Heart right ventricle (tissue), 16 donors: ENCODE measurements at regions not wholly inside any gene's neighbourhood (a gene's known extent, or its start where the extent isn't known, plus 50 kb on each side); places are given as distances from the start of the nearest gene placed in this dataset.

Source experiments
- ATAC-seq, 8 donors: fragments of 200-7000 bp; cut with Tn5 transposase; one replicate each; pipeline ENCODE4 v1.9.1; 2020; ENCODE audit warnings: mild to moderate bottlenecking in 8 of 8, moderate library complexity in 8 of 8, moderate number of reproducible peaks in 1 of 8
- DNase-seq, 2 donors: peaks; one replicate each; pipeline ENCODE4 v3.0.0-alpha.2; 2020
- H3K27ac ChIP-seq, 10 donors: fragments of 200-600 bp; sonication (generic) in 2 of 10; one replicate each; pipeline versions ENCODE4 v1.5.0 to v1.8.0; 2020 to 2022; ENCODE audit warnings: mild to moderate bottlenecking in 3 of 10
- H3K27me3 ChIP-seq, 7 donors: fragments of 200-600 bp; one replicate each; pipeline ENCODE4 v1.8.0; 2021 to 2022; ENCODE audit warnings: mild to moderate bottlenecking in 2 of 7
- H3K36me3 ChIP-seq, 9 donors: fragments of 200-600 bp; sonication (generic) in 1 of 9; one replicate each; pipeline versions ENCODE4 v1.5.0 to v1.8.0; 2020 to 2022; ENCODE audit warnings: mild to moderate bottlenecking in 2 of 9
- H3K4me1 ChIP-seq, 9 donors: fragments of 200-600 bp; sonication (generic) in 1 of 9; one replicate each; pipeline versions ENCODE4 v1.5.0 to v1.8.0; 2020 to 2022; ENCODE audit warnings: mild to moderate bottlenecking in 4 of 9
- H3K4me3 ChIP-seq, 10 donors: fragments of 200-600 bp; sonication (generic) in 2 of 10; one replicate each; pipeline versions ENCODE4 v1.5.0 to v1.8.0; 2020 to 2022; ENCODE audit warnings: mild to moderate bottlenecking in 7 of 10, moderate library complexity in 2 of 10
- H3K9me3 ChIP-seq, 11 donors: fragments of 200-600 bp in 10 of 11; sonication (generic) in 2 of 11; one replicate each; pipeline versions ENCODE4 v1.5.0 to v1.8.0; 2013 to 2022; ENCODE audit warnings: mild to moderate bottlenecking in 2 of 11, control low read depth in 1 of 11, moderate library complexity in 1 of 11
- WGBS, 2 donors: extraction: QIAGEN DNeasy Blood & Tissue Kit; methylation state at CpG; one replicate each; pipeline ENCODE4 v1.1.7; 2013; ENCODE audit warnings: inconsistent platforms in 1 of 2; 5-methylcytosine and 5-hydroxymethylcytosine counted together
- intact Hi-C, 10 donors: fragments of 100-400 bp; cut with DNase I; formaldehyde crosslinking; loops; one replicate each; pipeline versions ENCODE4 v1.11.1 to v1.14.2; 2022
- TF ChIP-seq, protein P1 (sequence below), 9 donors: fragments of 200-600 bp; sonication (generic) in 2 of 9; IDR thresholded peaks; one replicate each; pipeline versions ENCODE4 v1.5.0 to v1.8.0; 2021 to 2022; ENCODE audit warnings: antibody characterized with exemption in 9 of 9, mild to moderate bottlenecking in 5 of 9, moderate library complexity in 1 of 9
- donor health status: Arrhythmogenic right ventricular cardiomyopathy.
- donor health status: ischemic (EF 13 %, LVEDD 7.1; RV severe dilation, severe dysfunction).
- donor health status: healthy with polysubstance abuse.
- donor health status: DM: no; HTN: yes; CAD: no.
- donor health status: DM: no; HTN: no; CAD: no.
- donor health status: ischemic (EF 25% LVEDD 6.9; RV normal size, moderate dysfunction).
- donor health status: ischemic (EF 25% LVEDD 5.7; RV mildly dilated, moderate dysfunction).
- donor health status: healthy.
- donor health status: DM: yes; HTN: yes; CAD: no.
- donor health status: Ischemic cardiomyopathy.
- donor health status: ischemic (EF 35%, LVEDD 5.7; RV mildly dilated, moderate dysfunction).
- donor health status: nonischemic (EF 11% LVEDD 7.7; RV severe dilation, severe dysfunction).
- donor health status: DM: yes; HTN: yes; CAD: no.
- donor health status: PGD.
- donor health status: ischemic (EF 29% LVEDD 5.4; RV normal size, mild dysfunction).
- donor health status: nonischemic (EF 23%, LVEDD 6.1; RV moderate dilation, normal function).

GRCh38 chr4:115360431-115360830 lies 247.0 kb upstream of the NDST4 start:
- Histone ChIP-seq H3K36me3 (no peaks in the 10 kb centered on the region), H3K4me3 (no peak overlapping the region), H3K27ac (no peak overlapping the region), H3K27me3 (no peaks in the 10 kb centered on the region), H3K9me3 (peaks cover 0 to 15% (median 0%) of the 10 kb centered on the region in 11 donors), H3K4me1 (no peaks in the 10 kb centered on the region)
- intact Hi-C loops = no loop called here
- DNase-seq (no peak), ATAC-seq (no peak)
- 63 to 69% methylated on average over 2 of the region's 2 CpGs for WGBS, 2 donors
- TF ChIP-seq, protein P1, sequence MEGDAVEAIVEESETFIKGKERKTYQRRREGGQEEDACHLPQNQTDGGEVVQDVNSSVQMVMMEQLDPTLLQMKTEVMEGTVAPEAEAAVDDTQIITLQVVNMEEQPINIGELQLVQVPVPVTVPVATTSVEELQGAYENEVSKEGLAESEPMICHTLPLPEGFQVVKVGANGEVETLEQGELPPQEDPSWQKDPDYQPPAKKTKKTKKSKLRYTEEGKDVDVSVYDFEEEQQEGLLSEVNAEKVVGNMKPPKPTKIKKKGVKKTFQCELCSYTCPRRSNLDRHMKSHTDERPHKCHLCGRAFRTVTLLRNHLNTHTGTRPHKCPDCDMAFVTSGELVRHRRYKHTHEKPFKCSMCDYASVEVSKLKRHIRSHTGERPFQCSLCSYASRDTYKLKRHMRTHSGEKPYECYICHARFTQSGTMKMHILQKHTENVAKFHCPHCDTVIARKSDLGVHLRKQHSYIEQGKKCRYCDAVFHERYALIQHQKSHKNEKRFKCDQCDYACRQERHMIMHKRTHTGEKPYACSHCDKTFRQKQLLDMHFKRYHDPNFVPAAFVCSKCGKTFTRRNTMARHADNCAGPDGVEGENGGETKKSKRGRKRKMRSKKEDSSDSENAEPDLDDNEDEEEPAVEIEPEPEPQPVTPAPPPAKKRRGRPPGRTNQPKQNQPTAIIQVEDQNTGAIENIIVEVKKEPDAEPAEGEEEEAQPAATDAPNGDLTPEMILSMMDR (IDR thresholded peaks at IDR 0.05) = no peak

- ATAC-seq (no peak), DNase-seq (no peak)
- TF ChIP-seq, protein P1 (IDR thresholded peaks at IDR 0.05) = no peak
- intact Hi-C loops = no loop called here
- Histone ChIP-seq H3K4me1 (no peaks in the 10 kb centered on the region), H3K4me3 (no peak overlapping the region), H3K36me3 (no peaks in the 10 kb centered on the region), H3K27ac (no peak overlapping the region), H3K27me3 (no peaks in the 10 kb centered on the region), H3K9me3 (peaks cover 0 to 40% (median 13%) of the 10 kb centered on the region in 11 donors)
Measured at GRCh38 chr4:115357776-115358175, 244.4 kb upstream of the NDST4 start.

- H3K36me3 ChIP-seq = no peaks in the 10 kb centered on the region
- H3K27ac ChIP-seq = no peak overlapping the region
- TF ChIP-seq, protein P1 (IDR thresholded peaks at IDR 0.05) = no peak
- no peak for DNase-seq
- H3K9me3 ChIP-seq = peaks cover 0 to 49% (median 14%) of the 10 kb centered on the region in 11 donors
- H3K27me3 ChIP-seq = no peaks in the 10 kb centered on the region
- no peak for ATAC-seq
- no peak overlapping the region for H3K4me3 ChIP-seq
- no peaks in the 10 kb centered on the region for H3K4me1 ChIP-seq
- WGBS, 2 donors = 77 to 89% methylated on average over 5 of the region's 5 CpGs
- intact Hi-C loops = no loop called here
Measured at GRCh38 chr4:115356176-115356575, 242.8 kb upstream of the NDST4 start.

DNA sequence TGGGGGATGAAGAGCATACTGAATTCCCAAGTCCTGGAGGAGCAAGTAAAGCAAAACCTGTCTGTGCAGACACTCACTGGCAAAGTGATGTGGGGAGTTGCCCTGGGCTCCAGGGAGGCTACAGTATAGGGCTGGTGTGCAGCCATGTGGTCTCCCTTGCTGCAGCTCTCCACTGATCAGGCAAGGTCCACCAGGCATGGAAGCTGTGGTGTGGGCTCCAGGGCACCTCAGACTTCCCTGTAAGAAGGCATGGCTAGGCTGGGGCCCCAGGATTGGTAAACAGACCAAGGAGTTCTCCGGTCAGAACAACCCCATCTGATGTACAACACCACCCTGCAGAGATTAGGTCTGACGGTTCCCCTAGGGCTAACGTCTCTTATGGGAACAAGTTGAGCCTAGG lies 241.9 kb upstream of the NDST4 start:
- WGBS, 2 donors = 86 to 94% methylated on average over 3 of the region's 3 CpGs
- Histone ChIP-seq H3K27ac (no peak overlapping the region), H3K36me3 (no peaks in the 10 kb centered on the region), H3K9me3 (peaks cover 0 to 55% (median 14%) of the 10 kb centered on the region in 11 donors), H3K4me3 (no peak overlapping the region), H3K27me3 (no peaks in the 10 kb centered on the region), H3K4me1 (no peaks in the 10 kb centered on the region)
- ATAC-seq (no peak), DNase-seq (no peak)
- intact Hi-C loops = no loop called here
- TF ChIP-seq, protein P1 (IDR thresholded peaks at IDR 0.05) = no peak

DNA sequence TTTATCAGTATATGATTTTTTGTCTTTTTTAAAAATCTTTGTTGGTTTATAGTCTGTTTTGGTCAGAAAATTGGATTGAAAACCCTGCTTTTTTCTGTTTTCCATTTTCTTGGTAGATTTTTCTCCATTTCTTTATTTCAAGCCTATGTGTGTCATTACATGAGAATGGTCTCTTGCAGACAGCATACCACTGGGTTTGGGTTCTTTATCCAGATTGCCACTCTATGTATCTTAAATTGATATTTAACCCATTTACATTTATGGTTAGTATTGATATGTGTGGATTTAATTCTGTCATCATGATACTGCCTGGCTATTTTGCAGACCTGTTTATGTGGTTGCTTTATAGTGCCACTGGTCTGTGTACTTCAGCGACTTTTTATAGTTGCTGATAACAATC lies 239.9 kb upstream of the NDST4 start:
- no peaks in the 10 kb centered on the region for H3K27me3 ChIP-seq
- no peak for DNase-seq
- no peak overlapping the region for H3K27ac ChIP-seq
- no peaks in the 10 kb centered on the region for H3K4me1 ChIP-seq
- TF ChIP-seq, protein P1 (IDR thresholded peaks at IDR 0.05) = no peak
- H3K9me3 ChIP-seq = peaks cover 0 to 57% (median 14%) of the 10 kb centered on the region in 11 donors
- intact Hi-C loops = no loop called here
- 94 to 97% methylated on average over 1 of the region's 1 CpG for WGBS, 2 donors
- no peak overlapping the region for H3K4me3 ChIP-seq
- no peaks in the 10 kb centered on the region for H3K36me3 ChIP-seq
- ATAC-seq = no peak
